Peyer's patch (tissue), 4 donors: ENCODE measurements at regions not wholly inside any gene's neighbourhood (a gene's known extent, or its start where the extent isn't known, plus 50 kb on each side); places are given as distances from the start of the nearest gene placed in this dataset.
"Not testable (repeated sequence)": the region's sequence is repeated elsewhere in the genome, so short reads cannot be mapped to it uniquely, and the experiment has no call there.

Source experiments
- DNase-seq, 3 donors: peaks; one replicate each; pipeline ENCODE4 v3.0.0-alpha.2; 2017 to 2019
- H3K27ac ChIP-seq, 4 donors: fragments of 200-600 bp; sonication (generic); one replicate each; pipeline ENCODE4 v1.5.1; 2016 to 2019
- H3K27me3 ChIP-seq, 2 donors: fragments of 200-600 bp; sonication (generic); one replicate each; pipeline ENCODE4 v1.5.1; 2019
- H3K36me3 ChIP-seq, 3 donors: fragments of 200-600 bp; sonication (generic); one replicate each; pipeline ENCODE4 v1.5.1; 2016 to 2019
- H3K4me1 ChIP-seq, 4 donors: fragments of 200-600 bp; sonication (generic); one replicate each; pipeline ENCODE4 v1.5.1; 2016 to 2019
- H3K4me3 ChIP-seq, 4 donors: fragments of 200-600 bp; sonication (generic); 1 replicate in 3 of 4; 2 replicates in 1 of 4; pipeline ENCODE4 v1.5.1; 2016 to 2019; ENCODE audit warnings: mild to moderate bottlenecking in 1 of 4
- H3K9me3 ChIP-seq, 4 donors: fragments of 200-600 bp; sonication (generic); one replicate each; pipeline ENCODE4 v1.5.1; 2016 to 2019; ENCODE audit warnings: mild to moderate bottlenecking in 1 of 4
- POLR2A ChIP-seq, 2 donors: fragments of 450-650 bp; IDR thresholded peaks; one replicate each; pipeline ENCODE4 v1.5.1; 2017; ENCODE audit warnings: antibody characterized with exemption in 2 of 2, mild to moderate bottlenecking in 2 of 2, moderate library complexity in 2 of 2
- TF ChIP-seq, protein P1 (sequence below), 6 experiments: fragments of 450-650 bp in 4 of 6; fragments of 200-600 bp in 2 of 6; sonication (generic) in 1 of 6; IDR thresholded peaks; one replicate each; pipeline ENCODE4 v1.5.1; 2017 to 2019; ENCODE audit warnings: antibody characterized with exemption in 6 of 6, mild to moderate bottlenecking in 3 of 6, moderate library complexity in 1 of 6

DNA sequence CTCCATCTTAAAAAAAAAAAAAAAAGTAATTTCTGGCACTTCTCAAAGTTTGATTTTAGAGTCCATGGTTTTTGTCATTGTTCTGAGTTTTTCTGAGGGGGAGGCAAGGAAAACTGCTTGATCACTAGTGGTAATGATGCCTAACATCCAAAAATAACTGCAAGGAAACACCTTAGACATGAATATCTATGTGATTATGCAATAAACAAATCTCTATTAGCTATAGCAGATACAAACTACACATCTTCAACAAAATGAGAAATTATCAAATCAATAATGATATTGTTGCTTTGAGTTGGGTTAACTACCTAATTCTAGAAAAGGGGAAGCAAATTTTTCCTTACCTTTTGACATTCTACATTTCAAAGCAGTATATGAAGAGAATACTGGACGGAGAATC is 230.9 kb upstream of the JARID2 start:
- no peak overlapping the region for H3K4me3 ChIP-seq
- no peaks in the 10 kb centered on the region for H3K27me3 ChIP-seq
- H3K4me1 ChIP-seq, result no peaks in the 10 kb centered on the region
- H3K27ac ChIP-seq, result no peak overlapping the region
- TF ChIP-seq, protein P1, sequence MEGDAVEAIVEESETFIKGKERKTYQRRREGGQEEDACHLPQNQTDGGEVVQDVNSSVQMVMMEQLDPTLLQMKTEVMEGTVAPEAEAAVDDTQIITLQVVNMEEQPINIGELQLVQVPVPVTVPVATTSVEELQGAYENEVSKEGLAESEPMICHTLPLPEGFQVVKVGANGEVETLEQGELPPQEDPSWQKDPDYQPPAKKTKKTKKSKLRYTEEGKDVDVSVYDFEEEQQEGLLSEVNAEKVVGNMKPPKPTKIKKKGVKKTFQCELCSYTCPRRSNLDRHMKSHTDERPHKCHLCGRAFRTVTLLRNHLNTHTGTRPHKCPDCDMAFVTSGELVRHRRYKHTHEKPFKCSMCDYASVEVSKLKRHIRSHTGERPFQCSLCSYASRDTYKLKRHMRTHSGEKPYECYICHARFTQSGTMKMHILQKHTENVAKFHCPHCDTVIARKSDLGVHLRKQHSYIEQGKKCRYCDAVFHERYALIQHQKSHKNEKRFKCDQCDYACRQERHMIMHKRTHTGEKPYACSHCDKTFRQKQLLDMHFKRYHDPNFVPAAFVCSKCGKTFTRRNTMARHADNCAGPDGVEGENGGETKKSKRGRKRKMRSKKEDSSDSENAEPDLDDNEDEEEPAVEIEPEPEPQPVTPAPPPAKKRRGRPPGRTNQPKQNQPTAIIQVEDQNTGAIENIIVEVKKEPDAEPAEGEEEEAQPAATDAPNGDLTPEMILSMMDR (IDR thresholded peaks at IDR 0.05), result no peak
- TF ChIP-seq POLR2A (IDR thresholded peaks at IDR 0.05), result no peak
- no peaks in the 10 kb centered on the region for H3K9me3 ChIP-seq
- no peak for DNase-seq
- H3K36me3 ChIP-seq, result no peaks in the 10 kb centered on the region

DNA sequence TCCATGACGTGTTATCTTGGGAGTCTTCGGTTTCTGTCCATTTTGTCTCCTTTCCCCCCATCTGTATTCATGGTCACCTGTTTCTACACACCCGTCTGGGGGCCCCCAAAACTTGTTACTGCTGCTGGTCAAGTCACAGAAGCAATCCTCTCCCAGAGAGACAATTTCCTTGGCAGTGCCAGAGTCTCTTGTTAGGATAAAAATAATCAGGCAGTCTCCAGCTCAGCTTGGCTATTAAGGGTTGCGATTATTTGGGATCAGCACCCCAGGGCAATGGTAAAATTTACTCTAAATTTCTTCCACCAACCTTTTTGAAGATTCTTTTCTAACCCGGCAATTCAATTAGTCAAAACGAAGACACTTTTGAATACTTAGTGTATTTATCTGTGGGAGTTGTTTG is 229.1 kb upstream of the JARID2 start:
- TF ChIP-seq, protein P1 (IDR thresholded peaks at IDR 0.05), result no peak
- no peak for TF ChIP-seq POLR2A (IDR thresholded peaks at IDR 0.05)
- H3K27me3 ChIP-seq, result no peaks in the 10 kb centered on the region
- no peak overlapping the region for H3K4me3 ChIP-seq
- no peak overlapping the region for H3K27ac ChIP-seq
- no peaks in the 10 kb centered on the region for H3K9me3 ChIP-seq
- no peaks in the 10 kb centered on the region for H3K4me1 ChIP-seq
- no peak for DNase-seq
- no peaks in the 10 kb centered on the region for H3K36me3 ChIP-seq

DNA sequence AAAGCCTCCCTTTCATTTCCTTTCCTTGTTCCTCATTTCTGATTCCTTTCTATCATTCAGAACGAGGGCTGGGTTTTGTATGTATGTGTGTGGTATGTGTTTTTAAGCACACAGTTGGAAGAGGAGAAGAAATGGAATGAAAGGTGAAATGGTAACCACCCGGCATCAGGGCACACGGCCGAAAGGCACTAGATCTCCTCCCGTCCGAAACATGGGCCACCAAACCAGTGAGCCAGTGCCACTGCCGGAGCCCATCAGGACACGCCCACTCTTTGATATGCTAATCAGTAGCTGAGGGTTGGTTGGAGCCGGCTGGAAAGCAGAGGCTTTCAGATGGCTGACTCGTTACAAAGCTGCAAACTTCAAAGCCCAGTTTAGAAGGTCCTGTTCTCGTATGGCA is 228.6 kb upstream of the JARID2 start:
- no peak overlapping the region for H3K4me3 ChIP-seq
- H3K27ac ChIP-seq, result no peak overlapping the region
- DNase-seq, result no peak
- no peak for TF ChIP-seq POLR2A (IDR thresholded peaks at IDR 0.05)
- H3K27me3 ChIP-seq, result no peaks in the 10 kb centered on the region
- H3K4me1 ChIP-seq, result no peaks in the 10 kb centered on the region
- H3K9me3 ChIP-seq, result no peaks in the 10 kb centered on the region
- H3K36me3 ChIP-seq, result no peaks in the 10 kb centered on the region

DNA sequence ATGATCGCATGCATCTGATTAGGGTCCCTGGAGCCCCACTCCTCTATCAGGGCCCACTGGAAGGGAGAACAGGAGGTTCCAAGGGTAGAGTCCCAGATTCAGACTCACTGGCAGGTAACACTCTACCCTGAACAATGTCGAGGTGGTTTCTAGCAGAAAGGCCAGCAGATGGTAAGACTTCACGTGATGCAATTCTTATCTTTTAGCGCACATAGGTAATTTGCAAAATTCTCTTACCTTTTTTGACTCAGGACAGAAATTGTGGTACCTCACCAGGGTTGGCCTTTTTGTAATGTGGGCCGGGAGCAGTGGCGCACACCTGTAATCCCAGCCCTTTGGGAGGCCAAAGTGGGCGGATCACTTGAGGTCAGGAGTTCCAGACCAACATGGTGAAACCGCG is 228.1 kb upstream of the JARID2 start:
- H3K4me1 ChIP-seq, result no peaks in the 10 kb centered on the region
- H3K9me3 ChIP-seq, result no peaks in the 10 kb centered on the region
- H3K4me3 ChIP-seq, result no peak overlapping the region
- H3K27me3 ChIP-seq, result no peaks in the 10 kb centered on the region
- no peaks in the 10 kb centered on the region for H3K36me3 ChIP-seq
- TF ChIP-seq, protein P1 (IDR thresholded peaks at IDR 0.05), result no peak
- no peak for TF ChIP-seq POLR2A (IDR thresholded peaks at IDR 0.05)
- no peak for DNase-seq
- H3K27ac ChIP-seq, result no peak overlapping the region

DNA sequence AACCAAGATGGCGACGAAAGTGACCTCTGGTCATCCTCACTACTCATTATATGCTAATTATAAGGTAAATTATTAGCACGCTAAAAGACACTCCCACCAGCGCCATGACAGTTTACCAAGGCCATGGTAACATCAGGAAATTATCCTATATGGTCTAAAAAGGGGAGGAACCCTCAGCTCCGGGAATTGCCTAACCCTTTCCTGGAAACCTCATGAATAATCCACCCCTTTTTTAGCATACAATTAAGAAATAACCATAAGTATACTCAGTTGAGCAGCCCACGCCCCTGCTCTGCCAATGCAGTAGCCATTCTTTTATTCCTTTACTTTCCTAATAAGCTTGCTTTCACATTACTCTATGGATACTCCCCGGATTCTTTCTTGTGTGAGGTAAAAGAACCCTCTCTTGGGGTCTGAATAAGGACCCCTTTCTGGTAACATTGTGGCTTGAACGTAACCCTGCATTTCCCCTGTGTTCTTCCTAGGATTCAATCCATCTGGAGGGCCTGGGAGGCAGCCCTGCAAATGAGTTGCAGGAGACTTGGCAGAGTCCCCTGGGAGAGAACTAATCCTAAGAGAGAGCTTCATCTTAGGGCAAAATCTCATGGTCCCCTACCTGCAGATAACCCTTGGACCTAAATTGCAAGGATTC is 225.6 kb upstream of the JARID2 start:
- Histone ChIP-seq H3K27ac (no peak overlapping the region), H3K36me3 (no peaks in the 10 kb centered on the region), H3K4me1 (no peaks in the 10 kb centered on the region), H3K9me3 (no peaks in the 10 kb centered on the region), H3K4me3 (no peak overlapping the region), H3K27me3 (no peaks in the 10 kb centered on the region)
- DNase-seq, result no peak
- TF ChIP-seq, protein P1 (IDR thresholded peaks at IDR 0.05), result no peak
- TF ChIP-seq POLR2A (IDR thresholded peaks at IDR 0.05), result no peak

DNA sequence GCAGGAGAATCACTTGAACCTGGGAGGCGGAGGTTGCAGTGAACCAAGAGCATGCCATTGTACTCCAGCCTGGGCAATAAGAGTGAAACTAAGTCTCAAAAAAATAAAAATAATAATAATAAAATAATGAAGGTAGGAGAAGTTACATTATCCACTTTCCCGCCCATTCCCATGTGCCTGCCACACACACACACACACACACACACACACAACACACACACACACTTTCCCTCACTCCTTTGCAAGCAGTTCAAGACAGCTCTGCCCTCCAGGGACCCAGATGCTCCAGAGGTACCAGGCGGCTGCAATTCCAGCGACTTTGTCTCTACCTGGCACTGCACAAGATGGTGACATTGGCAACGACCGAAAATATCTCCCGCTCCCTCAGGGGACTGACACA is 224.8 kb upstream of the JARID2 start:
- H3K27me3 ChIP-seq, result no peaks in the 10 kb centered on the region
- no peaks in the 10 kb centered on the region for H3K4me1 ChIP-seq
- no peak overlapping the region for H3K27ac ChIP-seq
- H3K4me3 ChIP-seq, result no peak overlapping the region
- no peak for DNase-seq
- no peaks in the 10 kb centered on the region for H3K36me3 ChIP-seq
- no peaks in the 10 kb centered on the region for H3K9me3 ChIP-seq
- no peak for TF ChIP-seq POLR2A (IDR thresholded peaks at IDR 0.05)
- TF ChIP-seq, protein P1 (IDR thresholded peaks at IDR 0.05), result no peak

DNA sequence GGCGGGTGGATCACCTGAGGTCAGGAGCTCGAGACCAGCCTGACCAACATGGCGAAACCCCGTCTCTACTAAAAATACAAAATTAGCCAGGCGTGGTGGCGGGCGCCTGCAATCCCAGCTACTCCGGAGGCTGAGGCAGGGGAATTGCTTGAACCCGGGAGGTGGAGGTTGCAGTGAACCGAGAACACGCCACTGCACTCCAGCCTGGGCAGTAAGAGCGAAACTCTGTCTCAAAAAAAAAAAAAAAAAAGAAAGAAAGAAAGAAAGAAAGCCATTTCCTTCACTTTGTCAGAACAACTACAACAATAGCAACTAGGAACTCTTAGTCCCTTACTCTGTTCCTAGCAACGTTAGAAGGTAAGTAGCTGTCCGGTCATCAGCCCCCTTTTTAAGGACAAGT is 222.9 kb upstream of the JARID2 start:
- H3K9me3 ChIP-seq, H3K4me1 ChIP-seq, DNase-seq, H3K27me3 ChIP-seq, H3K36me3 ChIP-seq: not testable (repeated sequence)
- Histone ChIP-seq H3K27ac (peak overlapping the region in 1 of 4 donors; percentile 10), H3K4me3 (peak overlapping the region in 1 of 4 donors; percentile 22)
